WERI-Rb-1 (cell line): ENCODE measurements at regions not wholly inside any gene's neighbourhood (a gene's known extent, or its start where the extent isn't known, plus 50 kb on each side); places are given as distances from the start of the nearest gene placed in this dataset.

Experiments
- DNase-seq: peaks from one replicate; pipeline ENCODE4 v3.0.0-alpha.2; 2020
- H3K27ac ChIP-seq: fragments of 250-450 bp; sonication (Bioruptor Pico); 2 replicates; pipeline ENCODE4 v1.5.1; 2020; ENCODE audit warnings: mild to moderate bottlenecking, moderate library complexity
- H3K27me3 ChIP-seq: fragments of 250-450 bp; sonication (Bioruptor Pico); 2 replicates; pipeline ENCODE4 v1.5.1; 2021; ENCODE audit warnings: mild to moderate bottlenecking, low read depth, moderate library complexity; ENCODE audit not compliant: insufficient read depth, severe bottlenecking
- H3K36me3 ChIP-seq: fragments of 250-450 bp; sonication (Bioruptor Pico); 2 replicates; pipeline ENCODE4 v1.5.1; 2020; ENCODE audit warnings: mild to moderate bottlenecking, moderate library complexity
- H3K4me3 ChIP-seq: 2 replicates; pipeline ENCODE4 v1.5.1; 2011; ENCODE audit warnings: low read depth, mild to moderate bottlenecking, control low read depth, low read length
- H3K9me3 ChIP-seq: fragments of 250-450 bp; sonication (Bioruptor Pico); 2 replicates; pipeline ENCODE4 v1.5.1; 2021; ENCODE audit warnings: mild to moderate bottlenecking, moderate library complexity; ENCODE audit not compliant: severe bottlenecking
- TF ChIP-seq, protein P1 (sequence below): IDR thresholded peaks from 2 replicates; pipeline ENCODE4 v1.5.1; 2011; ENCODE audit warnings: low read depth, mild to moderate bottlenecking, control low read depth, inconsistent platforms, low read length

- no peak overlapping the region for H3K4me3 ChIP-seq
- no peak overlapping the region for H3K27ac ChIP-seq
- H3K27me3 ChIP-seq, result no peaks in the 10 kb centered on the region
- no peak for DNase-seq
- TF ChIP-seq, protein P1, sequence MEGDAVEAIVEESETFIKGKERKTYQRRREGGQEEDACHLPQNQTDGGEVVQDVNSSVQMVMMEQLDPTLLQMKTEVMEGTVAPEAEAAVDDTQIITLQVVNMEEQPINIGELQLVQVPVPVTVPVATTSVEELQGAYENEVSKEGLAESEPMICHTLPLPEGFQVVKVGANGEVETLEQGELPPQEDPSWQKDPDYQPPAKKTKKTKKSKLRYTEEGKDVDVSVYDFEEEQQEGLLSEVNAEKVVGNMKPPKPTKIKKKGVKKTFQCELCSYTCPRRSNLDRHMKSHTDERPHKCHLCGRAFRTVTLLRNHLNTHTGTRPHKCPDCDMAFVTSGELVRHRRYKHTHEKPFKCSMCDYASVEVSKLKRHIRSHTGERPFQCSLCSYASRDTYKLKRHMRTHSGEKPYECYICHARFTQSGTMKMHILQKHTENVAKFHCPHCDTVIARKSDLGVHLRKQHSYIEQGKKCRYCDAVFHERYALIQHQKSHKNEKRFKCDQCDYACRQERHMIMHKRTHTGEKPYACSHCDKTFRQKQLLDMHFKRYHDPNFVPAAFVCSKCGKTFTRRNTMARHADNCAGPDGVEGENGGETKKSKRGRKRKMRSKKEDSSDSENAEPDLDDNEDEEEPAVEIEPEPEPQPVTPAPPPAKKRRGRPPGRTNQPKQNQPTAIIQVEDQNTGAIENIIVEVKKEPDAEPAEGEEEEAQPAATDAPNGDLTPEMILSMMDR, result no peak
- no peaks in the 10 kb centered on the region for H3K36me3 ChIP-seq
- no peaks in the 10 kb centered on the region for H3K9me3 ChIP-seq
These were observed 303.6 kb upstream of the AKR1E2 start for GRCh38 chr10:4522296-4523000.

GRCh38 chr10:4519658-4520402 lies 306.2 kb upstream of the AKR1E2 start:
- Histone ChIP-seq H3K36me3 (no peaks in the 10 kb centered on the region), H3K27ac (no peak overlapping the region), H3K27me3 (no peaks in the 10 kb centered on the region), H3K4me3 (no peak overlapping the region), H3K9me3 (no peaks in the 10 kb centered on the region)
- DNase-seq, result no peak
- TF ChIP-seq, protein P1, result no peak

- no peak overlapping the region for H3K4me3 ChIP-seq
- no peak overlapping the region for H3K27ac ChIP-seq
- H3K36me3 ChIP-seq, result no peaks in the 10 kb centered on the region
- no peak for DNase-seq
- H3K9me3 ChIP-seq, result no peaks in the 10 kb centered on the region
- TF ChIP-seq, protein P1, result no peak
- H3K27me3 ChIP-seq, result no peaks in the 10 kb centered on the region
These were observed 308.3 kb upstream of the AKR1E2 start for GRCh38 chr10:4517746-4518145.

- H3K4me3 ChIP-seq, result no peak overlapping the region
- TF ChIP-seq, protein P1, result no peak
- no peak for DNase-seq
- no peaks in the 10 kb centered on the region for H3K36me3 ChIP-seq
- H3K9me3 ChIP-seq, result no peaks in the 10 kb centered on the region
- H3K27me3 ChIP-seq, result no peaks in the 10 kb centered on the region
- no peak overlapping the region for H3K27ac ChIP-seq
These were observed 310.3 kb upstream of the AKR1E2 start for GRCh38 chr10:4515721-4516120.

DNA sequence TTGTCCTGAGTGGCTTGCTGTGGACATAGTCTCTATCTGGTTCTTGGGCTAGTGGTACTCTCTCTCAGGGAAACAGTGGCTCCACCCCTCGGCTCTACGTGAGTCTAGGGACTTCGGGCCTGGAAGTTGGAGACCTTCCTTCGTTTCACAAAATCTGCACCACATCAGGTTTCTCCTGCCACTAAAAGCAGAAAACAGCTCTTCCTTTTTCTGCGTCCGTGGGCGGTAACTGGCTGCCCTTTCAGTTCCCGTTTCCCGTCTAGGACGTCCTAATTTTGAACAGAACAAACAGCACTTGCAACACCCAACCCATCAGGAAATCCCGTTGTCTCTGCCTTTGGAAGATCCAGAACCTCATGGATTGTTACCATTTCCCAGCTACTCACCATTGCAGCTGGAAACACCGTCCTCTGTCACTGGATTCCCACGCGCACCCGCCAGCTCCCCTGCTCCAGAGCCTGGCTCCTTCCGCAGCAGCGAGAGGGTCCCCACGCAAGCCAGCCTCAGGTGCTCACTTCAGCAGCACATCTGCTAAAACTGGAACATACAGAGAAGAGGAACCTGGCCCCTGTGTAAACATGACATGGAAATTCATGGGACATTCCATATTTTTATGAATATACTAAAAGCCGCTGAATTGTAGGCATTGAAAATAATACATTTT lies 311.4 kb upstream of the AKR1E2 start:
- Histone ChIP-seq H3K36me3 (no peaks in the 10 kb centered on the region), H3K27ac (no peak overlapping the region), H3K4me3 (no peak overlapping the region), H3K27me3 (no peaks in the 10 kb centered on the region), H3K9me3 (no peaks in the 10 kb centered on the region)
- TF ChIP-seq, protein P1, result no peak
- DNase-seq, result no peak
